HG03571 (cell line): ENCODE measurements at regions not wholly inside any gene's neighbourhood (a gene's known extent, or its start where the extent isn't known, plus 50 kb on each side); places are given as distances from the start of the nearest gene placed in this dataset.
"Not testable (repeated sequence)": the region's sequence is repeated elsewhere in the genome, so short reads cannot be mapped to it uniquely, and the experiment has no call there.

Experiments used
- ATAC-seq: cut with Tn5 transposase; IDR thresholded peaks from one replicate; pipeline ENCODE4 v1.9.1; 2021; ENCODE audit not compliant: unreplicated experiment

DNA sequence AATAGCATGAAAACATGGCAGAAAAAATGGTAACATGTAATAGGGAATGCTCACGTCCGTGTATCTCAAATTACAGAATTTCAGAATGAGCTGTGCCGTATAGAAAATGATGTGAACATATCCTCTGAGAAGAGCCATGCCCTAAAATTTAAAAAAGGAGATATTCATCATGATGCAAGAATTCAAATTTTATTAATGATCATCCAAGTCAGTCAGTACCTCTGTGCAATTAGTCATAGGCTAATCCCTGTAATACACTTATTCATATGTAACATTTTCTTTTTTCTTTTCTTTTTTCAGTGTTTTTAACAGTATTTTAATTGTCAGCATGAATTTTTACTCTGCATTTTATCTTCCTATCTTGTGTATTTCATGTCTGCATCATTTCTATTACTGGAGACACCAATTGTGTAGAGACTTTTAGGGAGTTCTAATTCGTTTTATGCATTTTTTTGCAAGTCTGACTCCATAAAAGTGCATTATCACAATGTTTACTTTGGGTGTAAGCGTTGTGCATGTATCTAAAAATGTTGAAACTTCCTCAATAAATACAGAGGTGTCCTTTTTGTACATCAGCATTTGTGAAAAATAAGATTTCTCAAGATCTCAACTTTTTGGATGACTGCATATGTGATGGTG is 1103.7 kb upstream of the CELF2 start:
- ATAC-seq: no peak

DNA sequence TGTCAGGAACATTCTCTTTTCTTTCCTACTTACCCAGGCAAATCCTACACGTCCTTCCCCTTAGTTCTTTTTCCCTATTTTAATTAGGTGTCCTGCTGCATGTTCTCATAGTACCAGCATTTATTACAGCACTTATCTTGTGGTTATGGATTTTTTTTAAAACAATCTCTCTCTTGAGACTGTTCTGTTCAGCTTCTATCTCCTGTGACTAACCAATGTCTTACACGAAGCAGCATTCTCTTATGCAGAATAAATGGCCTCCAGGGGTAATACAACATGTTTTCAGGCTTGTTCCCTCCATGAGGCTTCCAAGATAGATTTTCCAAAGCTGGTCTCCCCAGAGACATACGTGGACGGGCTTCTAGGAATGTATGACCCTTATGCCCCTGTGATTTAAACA is 1096.1 kb upstream of the CELF2 start:
- no peak for ATAC-seq

DNA sequence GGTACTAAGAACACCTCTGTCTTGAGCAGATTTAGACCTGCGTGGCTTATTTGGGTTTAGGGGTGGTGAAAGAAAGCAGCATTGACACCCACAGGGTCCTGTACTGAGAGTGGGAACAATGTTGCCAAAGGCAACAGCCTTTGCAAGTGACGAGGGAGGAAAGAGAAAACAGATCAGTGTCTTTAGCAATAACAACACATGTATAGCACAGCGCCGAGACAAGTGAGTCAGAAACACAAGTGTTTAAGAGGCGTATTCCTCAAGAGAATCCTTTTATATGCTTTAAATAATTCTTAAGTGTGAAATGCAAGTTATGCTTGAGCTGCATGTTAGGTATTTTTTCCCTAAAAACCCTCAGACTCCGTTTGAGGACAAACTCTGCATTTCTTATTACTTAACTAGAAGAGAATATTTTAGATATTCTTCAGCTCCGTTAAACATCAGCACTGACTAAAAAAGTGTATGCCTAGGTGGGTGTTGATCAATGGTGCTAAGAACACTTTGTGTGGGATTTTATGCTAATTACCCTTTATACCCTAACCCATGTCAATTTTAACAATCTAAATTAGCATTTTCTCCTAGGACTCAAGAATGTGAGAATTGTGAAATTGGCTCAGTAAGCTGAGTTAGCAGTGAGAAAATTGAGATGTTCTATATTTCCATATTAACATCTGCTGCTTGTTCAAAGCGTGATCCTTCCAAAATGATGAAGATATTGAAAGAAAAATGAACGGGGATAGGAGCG is 1095.4 kb upstream of the CELF2 start:
- ATAC-seq: no peak

DNA sequence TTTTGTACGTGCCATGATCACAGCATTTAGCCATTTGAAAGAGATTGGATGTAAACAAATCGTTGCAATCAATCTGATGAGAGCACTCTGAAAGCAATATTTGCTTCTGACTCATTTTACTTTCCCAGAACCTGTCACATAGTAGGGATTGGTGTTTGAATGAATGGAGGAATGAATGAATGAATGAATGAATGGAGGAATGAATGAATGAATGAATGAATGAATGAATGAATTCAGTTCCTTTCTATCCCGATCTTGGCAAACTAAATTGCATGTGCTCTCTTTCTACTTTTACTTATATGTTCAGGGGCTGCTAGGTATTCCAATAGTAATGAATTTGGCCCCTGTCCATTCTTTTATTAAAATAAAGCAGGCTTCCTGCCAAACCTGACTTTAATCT is 1091.7 kb upstream of the CELF2 start:
- no peak for ATAC-seq

DNA sequence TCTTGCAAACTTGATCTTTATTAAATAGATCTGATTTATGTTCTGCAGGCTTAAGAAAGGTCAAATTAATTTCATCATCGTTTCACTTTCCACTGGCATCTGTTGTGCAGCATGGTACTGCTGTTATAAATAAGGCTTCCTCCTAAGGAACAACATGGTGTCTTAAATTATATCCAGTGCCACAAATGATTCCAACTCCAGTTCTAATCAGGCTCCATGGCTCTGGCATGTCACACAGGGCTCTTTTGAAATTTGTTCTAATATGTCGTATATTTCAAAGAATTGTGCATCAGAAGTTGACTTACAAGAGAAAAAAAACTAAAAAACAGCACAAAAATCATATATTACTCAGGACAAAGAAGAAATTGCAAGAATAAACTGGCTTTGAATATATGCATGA is 1090.8 kb upstream of the CELF2 start:
- no peak for ATAC-seq

DNA sequence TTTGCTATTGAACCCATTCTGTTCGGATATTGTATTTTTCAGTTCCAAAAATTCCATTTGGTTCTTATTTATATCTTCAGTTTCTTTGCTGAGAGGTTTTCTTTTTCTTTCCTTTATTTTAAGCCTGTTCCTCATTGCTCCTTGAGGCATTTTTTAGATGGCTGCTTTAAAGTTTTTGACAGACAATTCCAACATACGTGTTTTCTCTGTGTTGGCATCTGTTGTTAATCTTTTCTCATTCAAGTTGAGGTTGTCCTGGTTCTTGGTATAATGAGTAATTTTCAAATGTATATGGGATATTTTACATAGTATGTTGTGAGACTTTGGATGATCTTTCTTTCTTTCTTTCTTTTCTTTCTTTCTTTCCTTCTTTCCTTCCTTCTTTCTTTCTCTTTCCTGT is 1078.0 kb upstream of the CELF2 start:
- no peak for ATAC-seq

DNA sequence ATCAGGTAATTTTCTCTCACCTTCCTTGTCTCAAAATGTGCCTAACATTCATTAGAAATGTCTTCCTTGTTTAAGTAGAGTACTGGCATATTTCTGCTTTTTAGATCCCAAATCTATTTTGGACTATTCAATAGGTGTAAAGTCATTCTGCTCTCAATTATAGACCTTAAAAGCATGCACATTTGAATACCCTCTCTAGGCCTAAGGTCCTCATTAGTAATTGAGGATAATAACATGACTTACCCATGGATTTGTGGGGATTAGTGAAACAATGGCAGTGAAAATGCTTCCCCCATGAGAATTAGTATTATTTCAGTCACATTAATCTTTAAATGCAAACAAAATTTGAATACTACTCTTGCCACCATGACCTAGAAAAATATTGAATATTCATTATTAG is 1073.0 kb upstream of the CELF2 start:
- no peak for ATAC-seq

DNA sequence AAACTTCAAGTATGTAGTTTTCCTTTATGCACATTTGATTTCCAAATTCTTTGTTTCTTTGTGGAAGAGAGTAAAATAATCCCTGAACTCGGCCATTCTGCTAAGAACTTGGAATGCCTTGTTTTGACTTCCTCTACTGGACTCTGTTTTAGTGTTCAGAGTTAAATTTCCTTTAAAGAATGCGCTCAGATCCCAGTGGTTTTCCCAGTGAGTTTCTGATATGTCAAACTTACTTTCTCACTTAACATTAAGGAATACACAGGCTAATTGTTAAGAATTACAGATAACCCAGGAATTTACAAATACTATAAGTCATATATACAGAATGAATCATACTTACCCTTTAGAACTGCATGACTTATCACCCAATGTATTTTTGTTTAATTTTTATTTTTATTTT is 1067.6 kb upstream of the CELF2 start:
- ATAC-seq: no peak

DNA sequence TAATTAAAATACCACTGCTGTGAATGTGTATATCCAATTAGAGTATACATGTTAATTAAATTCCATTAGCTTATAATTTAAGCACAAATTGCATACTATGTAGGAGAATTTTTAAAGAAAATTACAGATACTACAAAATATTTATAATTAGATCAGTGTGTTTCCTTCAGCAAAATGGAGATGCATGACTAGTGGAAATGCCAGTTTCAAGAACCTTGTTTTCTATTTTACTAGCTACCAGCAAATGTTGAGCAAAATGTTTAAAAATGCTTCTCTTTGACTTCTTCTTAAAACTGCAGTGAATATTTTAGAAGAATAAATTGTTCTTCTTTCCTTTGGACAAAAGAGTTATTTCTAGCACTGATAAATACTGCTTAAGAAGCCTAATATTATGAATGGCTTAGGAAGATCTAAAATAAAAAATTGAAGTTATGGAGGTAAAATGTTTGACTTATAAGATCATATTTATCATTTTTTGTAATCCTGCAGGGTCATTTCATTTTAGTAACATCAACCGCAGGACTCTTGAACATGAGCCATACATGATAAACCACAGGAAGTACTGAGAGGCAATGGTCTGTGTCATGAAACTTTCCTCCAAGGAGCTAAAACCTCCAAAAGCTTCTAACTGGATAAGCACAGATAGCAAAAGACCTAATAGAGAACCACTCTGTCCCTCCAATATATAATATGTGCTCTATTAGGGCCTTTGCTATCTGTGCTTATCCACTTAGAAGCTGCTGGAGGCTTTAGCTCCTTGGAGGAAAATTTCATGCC is 1066.0 kb upstream of the CELF2 start:
- no peak for ATAC-seq

DNA sequence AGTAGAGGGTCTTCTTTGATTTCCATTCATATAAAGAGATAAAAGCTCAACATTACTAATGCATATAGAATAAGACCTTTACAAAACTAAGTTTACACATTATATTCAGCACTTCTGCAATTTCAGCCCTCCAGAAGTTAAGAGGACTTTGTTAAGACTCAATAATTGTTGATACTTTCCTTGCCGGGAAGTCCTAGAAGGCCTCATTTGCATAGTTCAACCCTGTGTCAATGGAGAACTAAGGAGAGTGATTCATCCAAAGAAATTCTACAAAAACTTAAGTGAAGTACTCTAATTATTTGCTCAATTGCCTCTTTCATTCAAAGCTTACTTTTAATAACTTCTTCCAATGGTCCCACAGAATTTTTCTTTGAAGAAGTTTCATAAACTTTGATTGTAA is 1060.3 kb upstream of the CELF2 start:
- no peak for ATAC-seq

DNA sequence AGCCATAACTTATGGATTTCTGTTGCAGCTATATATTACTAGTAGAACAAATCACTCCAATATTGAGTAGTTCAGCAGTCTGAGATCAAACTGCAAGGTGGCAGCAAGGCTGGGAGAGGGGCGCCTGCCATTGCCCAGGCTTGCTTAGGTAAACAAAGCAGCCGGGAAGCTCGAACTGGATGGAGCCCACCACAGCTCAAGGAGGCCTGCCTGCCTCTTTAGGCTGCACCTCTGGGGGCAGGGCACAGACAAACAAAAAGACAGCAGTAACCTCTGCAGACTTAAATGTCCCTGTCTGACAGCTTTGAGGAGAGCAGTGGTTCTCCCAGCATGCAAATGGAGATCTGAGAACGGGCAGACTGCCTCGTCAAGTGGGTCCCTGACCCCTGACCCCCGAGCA is 1059.8 kb upstream of the CELF2 start:
- not testable (repeated sequence) for ATAC-seq

DNA sequence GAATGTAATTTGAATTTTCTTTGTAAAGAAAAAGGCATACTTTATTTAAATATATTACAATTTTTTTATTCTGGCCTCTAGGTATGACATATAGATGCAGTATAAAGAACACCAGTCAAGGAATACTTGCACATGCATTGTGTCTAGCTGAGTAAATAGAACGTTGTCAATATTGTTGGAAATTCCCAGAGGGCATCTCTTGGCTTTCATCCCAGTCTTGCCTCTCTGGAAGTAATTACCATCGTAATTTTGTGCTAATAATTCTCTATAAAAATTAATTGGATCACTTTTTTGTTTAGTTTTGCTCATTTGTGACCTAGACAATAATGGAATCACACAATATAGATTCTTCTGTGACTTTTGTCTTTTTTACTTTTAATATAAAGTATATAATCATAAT is 1052.3 kb upstream of the CELF2 start:
- ATAC-seq: no peak

DNA sequence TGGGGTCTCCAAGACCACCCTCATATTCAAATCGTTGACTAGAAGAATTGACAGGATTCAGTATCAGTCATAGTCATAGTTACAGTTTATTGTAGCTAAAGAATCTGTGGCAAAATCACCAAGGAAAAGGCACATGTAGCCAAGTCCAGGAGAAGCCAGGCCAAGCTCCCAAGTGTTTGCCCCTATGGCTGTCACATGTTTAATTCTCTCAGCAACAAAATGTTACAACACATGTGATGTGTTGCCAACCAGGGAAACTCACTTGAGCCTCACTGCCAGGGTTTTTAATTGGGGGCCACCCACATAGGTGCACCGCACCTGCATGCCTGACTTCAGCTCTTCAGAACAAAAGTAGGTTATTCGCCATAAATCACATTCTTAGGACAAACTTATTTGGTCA is 1030.9 kb upstream of the CELF2 start:
- no peak for ATAC-seq

DNA sequence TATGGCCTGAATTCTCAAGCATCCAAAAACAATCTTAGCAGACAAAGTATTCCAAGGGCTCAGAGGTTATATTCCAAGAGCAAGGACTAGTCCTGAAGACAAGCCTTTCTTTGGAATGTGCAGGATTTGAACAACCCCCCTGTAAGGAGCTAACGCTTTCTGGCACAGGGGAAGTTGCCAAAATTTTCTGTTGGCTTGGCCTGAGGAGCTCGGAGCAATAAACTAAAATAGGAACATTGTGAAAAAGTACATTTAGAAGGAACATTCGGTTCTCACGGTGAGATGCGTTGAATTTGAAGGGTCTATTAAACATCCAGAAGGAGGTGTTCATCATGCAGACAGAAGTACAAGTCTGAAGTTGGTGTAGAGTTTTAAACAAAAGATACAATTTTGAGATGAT is 1030.5 kb upstream of the CELF2 start:
- no peak for ATAC-seq

DNA sequence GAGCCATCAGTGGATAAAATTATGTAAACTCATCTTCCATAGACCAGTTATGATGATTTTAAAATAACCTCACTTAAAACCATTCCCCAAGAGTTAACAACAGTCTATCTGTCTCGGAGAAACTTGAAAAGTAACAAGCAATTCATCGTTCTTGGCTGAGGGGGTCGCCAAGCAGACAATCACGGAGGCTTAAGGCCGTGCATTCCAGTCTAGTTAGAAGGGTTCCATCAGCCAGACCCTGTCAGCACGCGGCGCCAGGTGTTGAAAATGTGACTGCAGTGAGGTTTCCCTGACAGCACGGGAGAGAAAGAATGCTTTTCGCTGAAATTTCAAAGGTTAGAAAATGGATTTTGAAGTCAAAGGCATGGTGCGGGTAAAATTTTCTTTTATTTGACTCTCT is 1025.0 kb upstream of the CELF2 start:
- no peak for ATAC-seq

DNA sequence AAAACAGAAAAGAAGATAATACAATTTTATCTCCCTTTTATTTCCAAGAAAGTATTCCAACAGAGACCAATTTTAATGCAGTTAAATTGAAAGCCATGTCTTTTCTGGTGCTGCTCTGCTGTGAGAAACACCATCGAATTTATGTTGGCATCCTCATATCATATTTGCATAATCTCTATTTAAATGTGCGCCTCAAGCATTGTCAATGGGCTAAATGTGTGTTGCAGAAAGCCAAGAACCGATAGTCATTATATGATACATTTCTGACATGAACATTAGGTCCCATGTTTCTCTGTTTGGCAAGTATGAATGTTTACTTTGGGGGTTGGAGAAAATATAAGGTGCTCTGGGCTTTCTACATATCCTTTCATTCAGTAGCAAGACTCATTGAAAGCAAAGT is 1023.5 kb upstream of the CELF2 start:
- no peak for ATAC-seq

DNA sequence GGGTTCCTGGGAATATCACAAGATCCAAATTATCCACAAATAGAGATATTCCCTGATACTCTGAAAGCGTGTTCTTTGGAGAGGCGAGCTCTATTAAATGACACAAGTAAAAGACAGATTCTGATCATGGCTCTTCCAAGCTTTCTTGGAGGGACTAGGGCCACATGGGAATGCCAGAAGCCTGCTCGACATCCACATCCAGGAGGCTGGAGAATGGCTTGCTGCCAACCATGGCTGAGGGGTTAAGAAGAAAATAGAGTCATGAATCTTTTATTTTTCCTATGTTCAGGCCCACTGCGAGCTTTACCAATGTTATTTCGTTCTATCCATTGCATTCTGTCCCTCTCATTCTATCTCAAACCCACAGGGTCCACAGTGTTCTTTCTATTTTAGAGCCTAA is 1018.0 kb upstream of the CELF2 start:
- ATAC-seq: no peak

DNA sequence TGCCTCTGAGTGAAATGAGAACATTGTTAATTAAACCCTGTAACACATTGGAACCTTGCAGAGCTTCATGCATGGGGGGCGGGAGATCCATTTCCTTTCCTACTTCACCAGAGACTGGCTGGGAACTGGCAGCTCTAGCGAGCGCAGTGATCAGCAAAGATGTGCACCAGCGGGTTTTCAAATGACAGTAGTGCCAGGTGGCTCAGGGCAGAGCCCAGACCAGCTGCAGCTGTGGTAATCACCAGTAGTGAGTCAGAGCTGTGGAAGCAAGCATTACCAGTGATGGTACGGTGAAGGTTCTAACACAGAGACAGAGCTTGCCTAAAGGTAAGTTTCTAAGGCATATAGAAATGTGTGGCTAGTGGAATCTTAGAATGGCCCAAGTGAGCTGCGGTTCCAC is 1009.7 kb upstream of the CELF2 start:
- no peak for ATAC-seq

DNA sequence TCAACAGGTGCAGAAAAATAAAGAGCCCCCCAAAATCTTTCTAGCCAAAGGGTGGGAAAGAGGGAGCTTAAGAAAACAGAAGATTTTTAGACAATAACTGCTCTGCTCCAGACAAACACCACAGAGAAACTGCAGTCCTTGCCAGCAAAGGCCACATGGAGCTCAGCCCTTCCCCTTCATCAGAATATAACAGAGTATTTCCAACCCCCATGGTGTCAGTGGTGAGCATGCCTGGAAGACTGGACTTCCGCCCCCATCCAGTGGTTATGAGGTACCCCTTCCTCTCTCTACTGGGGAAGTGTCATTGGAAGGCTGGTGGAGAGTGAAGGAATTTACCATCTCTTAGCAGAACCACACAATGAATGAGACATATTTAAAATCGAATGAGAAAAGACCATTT is 1007.3 kb upstream of the CELF2 start:
- no peak for ATAC-seq

DNA sequence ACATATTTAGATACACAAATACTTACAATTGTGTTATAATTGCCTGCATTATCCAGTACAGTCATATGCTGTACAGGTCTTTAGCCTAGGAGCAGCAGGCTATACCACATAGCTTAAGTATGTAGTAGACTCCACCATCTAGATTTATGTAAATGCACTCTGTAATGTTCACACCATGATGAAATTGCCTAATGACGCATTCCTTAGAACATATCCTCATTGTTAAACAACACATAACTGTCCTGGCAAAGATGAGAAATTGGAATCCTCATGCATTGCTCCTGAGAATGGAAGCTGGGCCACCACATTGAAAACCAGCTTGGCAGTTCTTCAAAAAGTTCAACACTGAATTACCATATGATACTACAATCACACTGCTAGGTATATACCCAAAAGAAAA is 1002.8 kb upstream of the CELF2 start:
- ATAC-seq: no peak

DNA sequence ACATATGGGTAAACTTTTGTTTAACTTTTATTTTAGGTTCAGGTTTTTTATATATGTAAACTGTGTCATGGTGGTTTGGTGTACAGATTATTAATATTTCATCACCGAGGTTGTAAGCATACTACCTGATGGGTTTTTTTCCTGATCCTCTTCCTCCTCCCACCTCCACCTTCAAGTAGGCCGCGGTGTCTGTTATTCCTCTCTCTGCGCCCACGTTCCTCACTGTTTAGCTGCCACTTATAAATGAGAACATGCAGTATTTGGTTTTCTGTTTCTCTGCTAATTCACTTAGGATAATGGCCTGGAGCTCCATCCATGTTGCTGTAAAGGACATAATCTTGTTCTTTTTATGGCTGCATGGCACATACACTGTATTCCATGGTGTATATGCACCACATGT is 1000.0 kb upstream of the CELF2 start:
- ATAC-seq: no peak

DNA sequence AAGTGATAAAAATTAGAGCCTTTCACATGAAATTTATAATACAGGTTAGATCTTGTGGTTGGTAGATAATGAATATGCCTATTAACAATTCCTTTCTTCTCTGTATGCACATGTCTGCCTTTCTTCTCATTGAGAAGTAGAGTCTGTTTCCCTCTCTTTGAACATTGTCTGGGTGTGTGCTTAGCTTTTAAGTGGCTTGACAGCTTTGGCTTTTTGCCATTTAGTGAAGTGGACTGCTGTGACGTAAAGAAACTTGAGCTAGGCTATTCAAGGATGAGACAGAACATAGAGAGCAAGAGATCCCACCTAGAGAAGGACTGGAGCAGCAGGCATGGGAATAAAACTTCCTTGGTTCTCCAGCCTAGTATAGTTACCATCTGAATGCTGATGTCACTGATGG is 996.7 kb upstream of the CELF2 start:
- ATAC-seq: no peak
